GM23338 (cell line): ENCODE measurements at regions not wholly inside any gene's neighbourhood (a gene's known extent, or its start where the extent isn't known, plus 50 kb on each side); places are given as distances from the start of the nearest gene placed in this dataset.

Source experiments
- CREB1 ChIP-seq: fragments of 250-450 bp; sonication (Bioruptor Pico); IDR thresholded peaks from 2 replicates; pipeline ENCODE4 v1.5.0; 2020; ENCODE audit warnings: low read depth, mild to moderate bottlenecking, moderate library complexity
- CTCF ChIP-seq, 2 experiments: fragments of 200-600 bp in 1 of 2; sonication (generic) in 1 of 2; conservative IDR thresholded peaks; 2 replicates each; pipeline versions ENCODE4 v1.5.1 to v1.6.1; 2016 to 2017; ENCODE audit warnings: antibody characterized with exemption in 2 of 2, low read depth in 2 of 2, mild to moderate bottlenecking in 2 of 2, moderate library complexity in 1 of 2
- EZH2 ChIP-seq: fragments of 200-600 bp; sonication (generic); IDR thresholded peaks from one replicate; pipeline ENCODE4 v1.8.0; 2017; ENCODE audit warnings: antibody characterized with exemption, mild to moderate bottlenecking, low read depth; ENCODE audit not compliant: unreplicated experiment
- NANOG ChIP-seq: IDR thresholded peaks from 2 replicates; pipeline ENCODE4 v1.6.1; 2016; ENCODE audit warnings: antibody characterized with exemption, borderline replicate concordance
- POLR2AphosphoS5 ChIP-seq: IDR thresholded peaks from 2 replicates; pipeline ENCODE4 v1.6.1; 2016; ENCODE audit warnings: antibody characterized with exemption, low read depth
- REST ChIP-seq: IDR thresholded peaks from one replicate; pipeline ENCODE4 v1.6.1; 2018; ENCODE audit warnings: antibody characterized with exemption; ENCODE audit not compliant: unreplicated experiment
- ZNF114 ChIP-seq: fragments of 250-450 bp; sonication (Bioruptor Pico); IDR thresholded peaks from 2 replicates; pipeline ENCODE4 v1.5.0; 2020; ENCODE audit warnings: mild to moderate bottlenecking, moderate library complexity

- TF ChIP-seq POLR2AphosphoS5: no peak
- no peak for TF ChIP-seq CREB1 (CRISPR knock-in tag)
- no peak for TF ChIP-seq CTCF (conservative IDR thresholded peaks at IDR 0.05; ENCODE audit: low read depth in 2 of 2)
- no peak for TF ChIP-seq EZH2
- no peak for TF ChIP-seq NANOG
- TF ChIP-seq ZNF114 (CRISPR knock-in tag): no peak
- TF ChIP-seq REST: no peak
Measured at GRCh38 chr3:146342989-146343388, 92.1 kb upstream of the PLSCR4 start.
